Esophagus squamous epithelium (tissue), 4 donors: ENCODE measurements at regions not wholly inside any gene's neighbourhood (a gene's known extent, or its start where the extent isn't known, plus 50 kb on each side); places are given as distances from the start of the nearest gene placed in this dataset.

Experiments
- POLR2A ChIP-seq, 4 donors: fragments of 450-650 bp; IDR thresholded peaks; one replicate each; pipeline ENCODE4 v1.6.1; 2017; ENCODE audit warnings: antibody characterized with exemption in 4 of 4, mild to moderate bottlenecking in 4 of 4, moderate library complexity in 3 of 4
- TF ChIP-seq, protein P1 (sequence below), 6 experiments: fragments of 450-650 bp in 4 of 6; fragments of 200-600 bp in 2 of 6; sonication (generic) in 2 of 6; IDR thresholded peaks; one replicate each; pipeline ENCODE4 v1.5.1; 2016 to 2019; ENCODE audit warnings: antibody characterized with exemption in 6 of 6, mild to moderate bottlenecking in 4 of 6, moderate library complexity in 4 of 6

DNA sequence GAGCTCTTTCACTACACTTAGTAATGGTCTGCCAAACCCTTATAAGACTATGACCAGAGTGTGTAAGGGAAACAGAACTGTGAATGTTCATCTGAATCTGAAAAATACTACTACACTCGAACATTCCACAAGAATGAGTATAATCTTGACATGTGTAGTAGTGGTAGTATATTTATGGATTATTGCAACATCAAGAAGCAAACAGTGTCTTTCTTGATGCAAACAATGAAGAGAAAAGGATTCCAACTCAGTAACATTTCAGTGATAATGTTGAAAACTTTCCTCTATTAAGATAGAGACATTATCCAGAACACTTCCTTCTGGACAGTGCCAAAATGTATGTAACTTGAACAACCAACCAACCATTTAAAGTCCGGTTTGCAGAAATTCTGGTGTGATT, 394.7 kb upstream of the CPEB2 start:
- TF ChIP-seq, protein P1, sequence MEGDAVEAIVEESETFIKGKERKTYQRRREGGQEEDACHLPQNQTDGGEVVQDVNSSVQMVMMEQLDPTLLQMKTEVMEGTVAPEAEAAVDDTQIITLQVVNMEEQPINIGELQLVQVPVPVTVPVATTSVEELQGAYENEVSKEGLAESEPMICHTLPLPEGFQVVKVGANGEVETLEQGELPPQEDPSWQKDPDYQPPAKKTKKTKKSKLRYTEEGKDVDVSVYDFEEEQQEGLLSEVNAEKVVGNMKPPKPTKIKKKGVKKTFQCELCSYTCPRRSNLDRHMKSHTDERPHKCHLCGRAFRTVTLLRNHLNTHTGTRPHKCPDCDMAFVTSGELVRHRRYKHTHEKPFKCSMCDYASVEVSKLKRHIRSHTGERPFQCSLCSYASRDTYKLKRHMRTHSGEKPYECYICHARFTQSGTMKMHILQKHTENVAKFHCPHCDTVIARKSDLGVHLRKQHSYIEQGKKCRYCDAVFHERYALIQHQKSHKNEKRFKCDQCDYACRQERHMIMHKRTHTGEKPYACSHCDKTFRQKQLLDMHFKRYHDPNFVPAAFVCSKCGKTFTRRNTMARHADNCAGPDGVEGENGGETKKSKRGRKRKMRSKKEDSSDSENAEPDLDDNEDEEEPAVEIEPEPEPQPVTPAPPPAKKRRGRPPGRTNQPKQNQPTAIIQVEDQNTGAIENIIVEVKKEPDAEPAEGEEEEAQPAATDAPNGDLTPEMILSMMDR (IDR thresholded peaks at IDR 0.05) = no peak
- no peak for TF ChIP-seq POLR2A (IDR thresholded peaks at IDR 0.05)
